ENCODE measurements at regions not wholly inside any gene's neighbourhood (a gene's known extent, or its start where the extent isn't known, plus 50 kb on each side); places are given as distances from the start of the nearest gene placed in this dataset.
"Not testable (repeated sequence)": the region's sequence is repeated elsewhere in the genome, so short reads cannot be mapped to it uniquely, and the experiment has no call there.

DNA sequence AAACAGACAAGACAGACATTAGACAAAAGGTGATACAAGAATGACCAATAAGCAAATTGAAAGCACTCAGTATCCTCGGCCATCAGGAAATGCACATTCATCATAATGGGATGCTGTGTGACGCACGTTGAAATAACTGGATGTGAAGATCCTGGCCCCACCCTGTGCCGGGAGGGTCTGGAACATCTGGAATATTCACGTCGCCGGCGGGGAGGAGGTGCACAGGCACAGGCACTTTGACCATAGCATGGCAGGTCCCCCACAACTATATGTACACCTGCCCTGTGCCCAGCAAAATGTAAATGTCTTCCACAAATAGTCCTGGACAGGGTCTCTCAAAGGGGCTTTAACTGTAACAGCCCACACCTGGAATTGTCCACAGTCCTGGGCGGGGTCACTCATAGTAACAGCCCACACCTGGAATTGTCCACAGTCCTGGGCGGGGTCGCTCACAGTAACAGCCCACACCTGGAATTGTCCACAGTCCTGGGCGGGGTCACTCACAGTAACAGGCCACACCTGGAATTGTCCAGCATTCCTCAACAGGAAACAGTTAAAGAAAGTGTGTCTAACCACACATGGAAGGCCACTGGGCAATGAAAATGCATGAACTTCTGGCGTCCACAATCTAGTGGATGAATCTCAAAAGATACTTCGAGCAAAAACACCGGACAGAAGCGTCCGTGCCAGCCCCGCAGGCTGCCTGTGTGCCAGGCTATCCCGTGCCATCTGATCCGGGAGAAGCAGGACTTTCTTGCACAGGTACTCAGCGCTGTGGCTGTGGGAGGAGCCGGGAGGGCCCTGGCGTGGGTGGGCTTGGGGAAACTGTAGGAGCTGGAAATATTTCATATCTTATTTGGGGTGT is 113.4 kb downstream of the RTP5 start:
- DNase-seq (ENCODE audit: low spot score) = no peak

DNA sequence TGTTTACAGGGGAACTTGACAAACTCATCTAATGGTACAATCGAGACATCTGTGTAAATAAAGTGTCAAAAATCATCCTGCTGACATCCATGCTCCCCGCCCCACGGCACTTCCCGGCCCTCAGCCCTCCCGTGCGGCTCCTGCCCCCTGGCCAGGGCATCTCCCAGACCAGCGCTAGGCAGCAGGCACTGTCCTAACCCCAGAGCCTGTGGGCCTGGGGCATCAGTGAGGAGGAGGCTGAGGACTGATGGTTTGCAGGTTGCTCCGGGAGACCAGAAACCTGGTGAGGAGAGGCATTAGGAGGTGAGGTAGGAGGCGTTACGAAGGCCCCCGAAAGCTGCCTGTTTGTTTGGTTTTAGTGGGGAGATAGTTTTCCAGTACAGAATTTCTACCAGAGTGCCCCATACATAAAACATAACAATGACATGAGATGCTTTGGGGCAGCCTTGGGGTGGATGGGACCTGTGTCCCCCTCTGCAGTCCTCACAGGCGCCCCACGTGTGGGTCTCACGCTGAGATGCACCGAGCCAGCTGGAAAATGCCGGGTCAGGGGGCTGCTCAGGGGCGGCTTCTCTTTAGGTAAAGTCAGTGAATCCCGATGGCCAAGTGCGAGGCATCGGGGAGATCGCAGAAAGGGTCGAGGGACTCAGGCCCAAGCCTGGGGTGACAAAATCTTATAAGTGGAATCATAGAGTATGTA is 114.2 kb downstream of the RTP5 start:
- DNase-seq (ENCODE audit: low spot score) = no peak

DNA sequence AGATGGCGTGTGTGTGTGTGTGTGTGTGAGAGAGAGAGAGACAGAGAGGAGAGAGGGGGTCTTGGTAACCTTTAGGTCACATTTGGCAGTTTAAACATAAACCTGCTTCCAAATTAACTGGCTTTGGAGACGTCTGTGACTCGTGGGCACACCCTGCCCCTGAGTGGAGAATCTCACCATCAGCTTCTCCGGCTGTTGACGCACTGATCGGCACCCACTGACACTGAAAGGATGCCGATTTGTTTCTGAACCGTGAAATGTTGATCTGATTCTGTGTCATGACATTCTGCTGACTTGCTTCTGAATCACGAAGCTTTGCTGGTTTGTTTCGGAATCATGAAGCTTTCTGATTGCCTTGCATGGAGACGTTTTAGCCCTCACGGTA is 114.7 kb downstream of the RTP5 start:
- no peak for DNase-seq (ENCODE audit: low spot score)

DNA sequence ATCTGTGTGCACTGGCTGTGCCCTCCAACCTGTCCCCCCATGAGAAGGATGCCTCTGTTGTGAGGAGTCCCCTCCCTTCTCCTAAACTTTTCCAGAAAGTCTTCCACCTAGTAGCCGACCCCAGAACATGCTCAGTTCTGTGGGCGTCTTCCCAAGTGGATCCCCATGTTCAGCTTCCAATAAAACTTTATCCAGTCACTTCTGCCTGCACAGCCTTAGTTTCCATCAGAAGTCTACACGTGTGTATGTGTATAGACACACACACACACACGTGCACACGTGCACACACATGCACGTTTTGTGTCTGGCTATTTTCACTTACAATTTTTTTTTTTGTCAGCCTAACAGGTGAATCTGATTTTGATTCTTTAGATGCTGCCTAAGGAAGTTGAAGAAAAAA is 115.1 kb downstream of the RTP5 start:
- no peak for DNase-seq (ENCODE audit: low spot score)

DNA sequence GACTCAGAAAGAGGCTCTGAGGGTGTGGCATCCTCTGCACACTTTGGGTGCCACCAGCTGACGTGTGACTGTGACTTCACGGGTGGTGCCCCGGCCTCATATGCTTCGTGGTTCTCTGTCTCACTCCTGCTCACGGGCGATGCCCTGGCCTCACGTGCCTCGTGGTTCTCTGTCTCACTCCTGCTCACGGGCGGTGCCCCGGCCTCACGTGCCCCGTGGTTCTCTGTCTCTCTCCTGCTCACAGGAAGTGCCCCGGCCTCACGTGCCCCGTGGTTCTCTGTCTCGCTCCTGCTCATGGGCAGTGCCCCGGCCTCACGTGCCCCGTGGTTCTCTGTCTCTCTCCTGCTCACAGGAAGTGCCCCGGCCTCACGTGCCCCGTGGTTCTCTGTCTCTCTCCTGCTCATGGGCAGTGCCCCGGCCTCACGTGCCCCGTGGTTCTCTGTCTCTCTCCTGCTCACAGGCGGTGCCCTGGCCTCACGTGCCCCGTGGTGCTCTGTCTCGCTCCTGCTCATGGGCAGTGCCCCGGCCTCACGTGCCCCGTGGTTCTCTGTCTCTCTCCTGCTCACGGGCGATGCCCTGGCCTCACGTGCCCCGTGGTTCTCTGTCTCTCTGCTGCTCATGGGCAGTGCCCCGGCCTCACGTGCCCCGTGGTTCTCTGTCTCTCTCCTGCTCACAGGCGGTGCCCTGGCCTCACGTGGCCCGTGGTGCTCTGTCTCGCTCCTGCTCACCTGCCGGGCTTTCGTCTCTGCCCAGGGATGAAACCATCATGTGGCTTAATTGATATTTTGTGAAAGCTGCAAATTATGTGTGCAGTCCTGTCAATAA is 115.8 kb downstream of the RTP5 start:
- not testable (repeated sequence) for DNase-seq (ENCODE audit: low spot score)

DNA sequence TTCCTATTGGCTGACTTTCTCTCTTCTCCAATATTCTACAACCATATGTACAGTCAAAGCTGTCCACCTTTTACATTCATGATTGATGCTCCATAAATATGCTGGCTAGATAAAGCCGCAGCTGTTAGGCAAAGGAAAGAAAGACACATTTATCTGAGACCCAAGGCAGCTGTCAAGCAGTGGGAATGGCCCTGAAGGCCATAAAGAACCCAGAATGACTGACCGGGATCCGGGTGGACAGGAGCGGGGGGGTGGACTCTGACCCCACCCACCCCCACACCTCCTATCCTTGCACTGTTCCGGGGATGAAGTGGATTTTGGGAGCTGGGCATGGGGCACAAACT is 116.4 kb downstream of the RTP5 start:
- DNase-seq (ENCODE audit: low spot score) = no peak

DNA sequence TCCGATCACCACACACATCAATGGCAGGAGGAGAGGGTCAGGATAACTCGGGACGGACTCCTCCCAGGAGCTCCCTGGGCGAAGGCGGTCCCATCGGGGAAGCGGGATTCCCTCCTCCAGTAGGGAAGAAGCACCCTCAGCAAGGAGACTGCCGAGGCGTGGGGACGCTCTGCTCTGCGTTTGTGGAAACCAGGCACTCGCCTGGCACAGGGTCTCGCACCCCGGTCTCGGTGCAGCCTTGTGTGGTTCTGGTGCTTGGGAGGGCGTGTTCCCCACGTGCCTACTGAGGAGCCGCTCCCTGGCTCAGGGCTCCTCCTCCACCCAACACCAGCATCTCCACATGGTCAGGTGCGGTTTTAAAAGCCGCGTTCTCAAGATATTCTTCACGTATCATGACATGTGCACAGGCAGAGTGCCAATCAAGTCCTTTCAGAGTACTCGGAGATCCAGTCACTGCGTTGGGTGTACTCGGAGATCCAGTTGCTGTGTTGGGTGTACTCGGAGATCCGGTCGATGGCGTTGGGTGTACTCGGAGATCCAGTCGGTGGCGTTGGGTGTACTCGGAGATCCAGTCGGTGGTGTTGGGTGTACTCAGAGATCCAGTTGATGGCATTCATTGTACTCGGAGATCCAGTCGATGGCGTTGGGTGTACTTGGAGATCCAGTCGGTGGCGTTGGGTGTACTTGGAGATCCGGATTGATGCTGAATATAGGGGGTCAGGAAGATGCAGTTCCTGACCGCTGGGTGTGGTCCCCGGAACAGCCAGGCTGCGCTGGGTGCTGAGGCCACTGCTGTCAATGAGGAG is 117.5 kb downstream of the RTP5 start:
- no peak for DNase-seq (ENCODE audit: low spot score)

DNA sequence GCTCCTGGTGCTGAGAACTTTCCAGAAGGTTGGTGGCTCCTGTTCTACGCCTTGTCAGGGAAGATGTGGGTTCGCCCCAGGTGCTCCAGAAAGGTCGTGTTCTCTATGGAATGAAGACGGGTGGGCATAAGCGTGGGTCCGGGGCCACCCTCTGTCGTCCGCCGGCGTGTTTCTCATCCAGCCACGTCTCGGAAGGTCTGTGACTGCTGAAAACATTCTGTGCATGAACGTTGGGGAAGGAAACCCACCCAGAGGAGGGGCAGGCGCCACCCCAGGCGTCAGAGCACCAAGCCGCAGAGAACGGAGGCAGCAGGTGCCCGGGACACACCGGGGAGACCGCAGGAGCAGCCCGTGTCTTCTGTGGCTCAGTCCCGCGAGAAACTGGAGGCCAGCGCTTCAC is 118.2 kb downstream of the RTP5 start:
- DNase-seq (ENCODE audit: low spot score) = no peak

DNA sequence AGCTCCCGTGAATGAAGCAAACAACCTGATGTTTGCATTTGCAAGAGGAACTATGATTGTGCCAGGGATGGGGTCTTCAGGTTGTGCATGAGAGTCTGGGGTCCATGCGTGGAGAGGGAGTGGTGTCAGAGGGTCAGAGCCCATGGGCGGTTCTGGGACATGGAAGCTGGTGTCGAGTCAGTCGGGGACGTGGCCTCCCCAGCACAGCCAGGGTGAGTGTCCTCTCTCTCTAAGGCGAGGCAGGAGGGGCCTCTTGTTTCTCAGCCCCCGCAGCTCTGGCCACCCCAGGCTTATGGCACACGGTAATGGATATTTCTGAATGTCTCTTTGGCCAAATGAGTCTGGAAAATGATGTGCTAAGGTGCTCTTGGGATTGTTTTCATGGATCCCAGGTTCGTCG is 118.6 kb downstream of the RTP5 start:
- no peak for DNase-seq (ENCODE audit: low spot score)

DNA sequence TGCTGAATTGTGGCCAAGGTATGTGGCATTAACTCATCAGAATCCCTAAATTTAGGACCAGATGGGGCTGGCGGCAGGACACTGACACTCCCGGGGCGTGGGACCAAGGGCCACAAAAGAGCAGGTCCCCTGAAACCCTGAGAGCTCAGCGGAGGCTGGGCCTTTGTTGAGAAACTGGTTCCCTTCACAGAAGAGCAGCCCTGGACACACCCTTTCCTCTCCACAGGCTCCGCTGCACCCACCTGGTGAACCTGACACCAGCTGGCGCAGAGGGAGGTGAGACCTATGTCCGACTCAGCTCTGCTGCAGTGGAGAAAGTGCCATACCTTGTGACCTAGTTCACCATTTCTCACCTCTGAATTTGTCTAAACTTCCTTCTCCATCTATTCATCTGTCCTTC is 119.5 kb downstream of the RTP5 start:
- DNase-seq (ENCODE audit: low spot score) = no peak

DNA sequence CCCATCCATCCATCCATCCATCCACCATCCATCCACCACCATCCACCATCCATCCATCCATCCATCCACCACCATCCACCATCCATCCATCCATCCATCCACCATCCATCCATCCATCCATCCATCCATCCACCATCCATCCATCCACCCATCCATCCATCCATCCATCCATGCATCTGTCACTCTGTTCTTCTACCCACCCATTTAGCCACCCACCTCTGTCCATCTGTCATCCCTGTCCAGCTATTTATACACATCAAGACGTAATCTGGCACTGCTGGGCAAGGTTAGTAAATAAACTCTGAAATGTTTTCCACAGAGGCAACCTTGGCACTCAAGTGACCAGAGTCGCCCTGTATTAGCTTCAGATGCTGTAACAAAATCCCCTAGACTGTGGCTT is 120.9 kb downstream of the RTP5 start:
- DNase-seq (ENCODE audit: low spot score) = no peak

DNA sequence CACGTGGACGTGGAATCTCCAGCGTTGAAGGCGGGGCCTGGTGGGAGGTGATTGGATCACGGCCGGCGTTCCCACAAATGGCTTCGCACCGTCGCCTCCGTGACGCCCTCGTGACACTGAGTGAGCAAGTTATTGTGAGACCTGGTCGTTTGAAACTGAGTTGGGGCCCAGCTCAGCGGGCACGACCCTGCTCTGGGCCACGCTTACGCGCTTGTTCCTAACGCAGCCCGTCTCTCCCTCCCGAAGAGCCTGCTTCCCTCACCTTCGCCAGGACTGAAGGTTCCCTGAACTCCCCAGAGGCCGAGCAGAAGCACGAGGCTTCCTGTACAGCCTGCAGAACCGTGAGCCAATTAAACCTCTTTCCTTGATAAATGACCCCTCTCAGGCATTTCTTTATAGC is 121.8 kb downstream of the RTP5 start:
- no peak for DNase-seq (ENCODE audit: low spot score)

DNA sequence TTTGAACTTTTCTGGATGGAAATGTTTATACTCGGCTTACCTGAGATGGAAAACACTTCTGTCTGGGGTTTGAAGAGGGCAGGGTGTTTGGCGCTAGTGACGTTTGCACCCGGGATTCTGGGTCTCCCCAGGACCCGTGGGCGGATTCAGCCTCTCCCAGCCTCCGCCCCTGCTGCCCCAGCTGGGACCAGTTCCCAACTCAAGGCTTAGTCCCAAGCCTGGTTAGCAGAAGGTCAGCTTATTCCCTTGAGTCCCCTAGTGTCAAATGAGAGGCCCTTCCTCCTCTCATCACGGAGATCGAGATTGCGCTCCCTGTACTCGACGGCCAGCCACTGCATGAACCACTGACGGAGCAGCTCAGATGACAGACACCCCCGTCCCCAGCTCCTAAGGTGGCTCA is 123.2 kb downstream of the RTP5 start:
- DNase-seq (ENCODE audit: low spot score) = no peak

DNA sequence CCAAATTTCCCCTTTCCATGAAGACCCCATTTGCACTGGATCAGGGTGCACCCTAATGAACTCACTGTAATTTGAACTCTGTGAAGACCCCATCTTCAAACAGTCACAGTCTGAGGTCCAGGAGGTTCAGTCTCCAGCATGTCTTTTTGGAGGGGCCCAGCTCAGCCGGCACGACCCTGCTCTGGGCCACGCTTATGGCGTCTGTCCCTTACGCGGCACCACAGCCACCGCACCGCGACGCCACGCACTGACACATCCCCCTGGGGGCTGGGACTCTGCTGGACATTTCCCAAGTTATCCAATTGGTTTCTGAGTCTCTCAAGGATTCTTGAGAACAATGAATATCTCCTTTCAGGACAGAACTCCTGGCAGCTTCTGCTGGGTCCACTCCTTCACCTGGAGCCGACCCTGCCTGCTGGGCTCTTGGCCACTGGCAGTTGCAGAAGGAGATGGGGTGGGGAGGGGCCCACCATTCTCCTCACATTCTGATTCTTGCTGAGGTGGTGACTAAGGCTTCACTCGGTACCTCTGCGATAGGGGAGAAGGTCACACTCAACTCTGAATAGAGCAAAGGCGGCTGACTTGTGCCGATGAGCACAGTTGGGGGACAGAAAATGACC is 124.0 kb downstream of the RTP5 start:
- no peak for DNase-seq (ENCODE audit: low spot score)

DNA sequence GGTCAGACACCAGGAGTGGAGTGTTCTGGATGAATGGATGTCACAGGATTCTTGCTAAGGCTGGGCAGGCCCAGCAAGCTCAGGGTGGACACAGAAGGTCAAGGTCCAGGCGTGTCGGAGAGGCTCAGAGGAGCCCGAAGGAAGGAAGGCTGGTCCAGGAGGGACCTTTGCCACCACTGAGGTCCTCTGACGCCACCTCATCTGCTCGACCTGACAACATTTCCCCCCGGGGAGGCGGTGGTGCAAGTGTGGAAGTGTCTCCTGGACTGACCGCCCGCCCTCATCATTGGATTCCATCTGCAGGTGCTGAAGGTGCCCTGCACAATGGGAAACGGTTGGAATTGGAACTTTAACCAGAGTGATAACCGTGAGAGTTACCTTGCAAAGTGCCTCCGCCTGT is 124.6 kb downstream of the RTP5 start:
- DNase-seq (ENCODE audit: low spot score) = no peak

DNA sequence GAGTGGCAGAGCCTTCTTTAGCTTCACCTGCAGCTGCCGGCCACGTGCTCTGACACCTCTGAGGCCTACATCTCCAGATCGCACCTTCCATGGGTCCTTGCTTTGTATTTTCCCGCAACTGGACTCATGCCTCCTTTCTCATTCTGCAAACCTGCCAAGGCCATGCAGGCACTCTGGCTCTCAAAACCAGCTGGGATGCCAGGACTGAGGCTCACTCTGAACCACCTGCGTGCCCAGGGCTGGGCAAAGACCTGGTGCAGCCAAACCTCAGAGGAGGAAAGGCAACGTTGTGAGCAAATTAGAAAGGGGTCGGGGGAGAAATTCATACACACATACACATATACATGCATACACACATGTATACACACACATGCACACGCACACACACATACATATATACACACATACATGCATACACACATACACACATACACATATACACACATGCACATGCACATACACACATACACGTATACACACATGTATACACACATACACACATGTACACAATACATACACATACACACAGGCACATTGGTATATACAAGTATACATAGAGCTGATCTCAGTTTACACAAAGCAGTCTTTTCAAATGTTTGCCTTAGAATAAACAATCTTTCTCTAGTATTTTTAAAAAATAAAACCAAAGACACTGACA is 125.2 kb downstream of the RTP5 start:
- no peak for DNase-seq (ENCODE audit: low spot score)

DNA sequence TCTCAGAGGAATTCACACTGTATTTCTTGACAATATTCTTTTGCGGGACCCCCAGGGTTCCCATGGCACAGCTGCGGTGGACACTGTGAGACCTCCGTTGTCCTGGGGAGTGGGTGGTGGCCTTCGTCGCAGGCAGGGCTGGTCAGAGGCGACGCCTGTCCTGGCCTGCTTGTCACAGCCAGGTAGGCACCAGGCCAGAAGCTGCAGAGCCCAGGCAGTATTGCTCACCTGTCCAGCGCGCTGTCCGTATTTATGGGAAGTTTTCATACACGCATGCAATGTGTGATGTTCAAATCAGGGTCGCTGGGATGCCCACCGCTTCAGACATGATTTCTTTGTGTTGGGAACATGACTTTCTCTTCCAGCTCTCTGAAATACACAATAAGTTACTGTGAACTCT is 126.6 kb downstream of the RTP5 start:
- DNase-seq (ENCODE audit: low spot score) = no peak

DNA sequence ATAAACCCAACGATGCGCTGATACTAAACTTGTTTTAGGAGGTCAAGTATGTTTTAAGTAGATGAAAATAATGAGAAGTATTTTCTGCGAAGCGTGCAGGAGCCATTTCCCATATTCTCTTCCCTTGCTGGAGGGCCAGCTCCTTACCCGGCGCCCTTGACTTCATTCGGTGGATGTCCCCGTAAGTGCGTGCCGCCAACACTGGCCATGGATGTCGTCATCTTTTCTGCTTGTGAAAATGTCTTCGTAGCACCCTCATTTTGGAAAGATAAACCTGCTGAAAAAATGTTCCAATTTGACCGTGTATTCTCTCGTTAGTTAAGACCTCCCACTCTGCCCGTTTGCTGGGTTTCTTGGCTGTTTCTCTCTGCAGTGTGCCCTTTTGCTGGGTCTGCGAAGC is 127.5 kb downstream of the RTP5 start:
- no peak for DNase-seq (ENCODE audit: low spot score)

DNA sequence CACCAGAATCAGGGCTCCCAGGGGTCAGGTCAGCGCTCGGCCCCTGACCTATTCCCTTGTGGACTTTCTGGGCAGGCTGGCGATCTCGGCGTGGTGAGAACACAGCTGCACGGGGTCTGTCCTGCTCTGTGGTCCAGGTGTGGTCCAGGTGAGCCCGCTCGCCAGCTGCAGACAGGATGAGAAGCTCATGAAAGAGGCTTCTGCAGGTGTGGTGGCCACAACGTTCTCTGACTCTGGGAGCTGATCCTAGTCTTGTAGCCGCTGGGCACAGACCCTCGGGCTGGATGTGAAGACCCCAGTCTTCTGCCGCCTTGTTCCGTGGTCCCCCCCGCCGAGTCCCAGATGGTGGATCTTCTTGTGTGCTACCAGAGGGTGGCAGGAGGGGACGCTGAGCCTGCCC is 129.7 kb downstream of the RTP5 start:
- no peak for DNase-seq (ENCODE audit: low spot score)

DNA sequence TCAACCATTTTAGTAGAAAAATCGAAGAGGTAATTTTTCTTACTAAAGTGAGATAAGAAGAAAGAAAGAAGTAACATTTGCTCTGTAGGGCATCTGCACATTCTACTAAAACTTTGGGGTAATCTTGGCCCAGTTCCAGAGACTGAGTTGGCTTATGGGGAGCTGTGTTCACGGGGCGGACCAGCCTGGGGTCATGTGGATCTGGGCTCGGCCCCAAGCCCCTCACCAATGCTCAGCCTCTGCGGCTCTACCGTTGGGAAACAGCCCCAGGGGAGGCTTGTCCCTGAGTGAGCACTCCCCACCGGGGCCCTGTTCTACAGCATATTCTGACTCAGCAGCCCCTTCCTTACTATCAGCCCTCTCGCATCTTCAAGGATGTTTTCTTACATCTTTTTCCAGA is 132.3 kb downstream of the RTP5 start:
- no peak for DNase-seq (ENCODE audit: low spot score)

DNA sequence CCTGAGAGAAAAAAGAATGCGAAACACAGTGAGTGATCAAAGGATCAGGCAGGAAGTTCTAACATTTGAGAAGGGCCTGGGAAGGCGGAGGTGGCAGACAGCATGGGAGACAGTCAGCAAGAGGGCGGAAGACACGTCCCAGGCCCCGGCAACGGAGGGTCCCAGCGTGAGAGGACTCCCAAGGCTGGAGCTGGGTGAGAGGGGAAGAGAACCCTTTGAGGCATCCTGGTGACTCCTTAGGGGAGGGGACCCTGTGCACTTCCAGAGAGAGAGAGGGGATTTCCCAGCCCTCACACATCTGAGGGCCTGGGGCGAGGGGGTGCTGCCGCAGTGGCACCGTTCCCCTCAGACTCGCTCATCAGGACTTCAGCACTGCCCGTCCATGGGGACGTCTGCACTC is 133.4 kb downstream of the RTP5 start:
- no peak for DNase-seq (ENCODE audit: low spot score)

Measured in mucosa of gallbladder (tissue), 1 donor.